A549 (cell line): ENCODE measurements at regions not wholly inside any gene's neighbourhood (a gene's known extent, or its start where the extent isn't known, plus 50 kb on each side); places are given as distances from the start of the nearest gene placed in this dataset.
A peak's percentile ranks its signal among the peaks of the same experiment; 100 is the strongest.

Experiments
- ATAC-seq, 2 experiments: fragments of 200-7000 bp in 1 of 2; fragments of >200 bp in 1 of 2; cut with Nextera tagmentation in 1 of 2; cut with Tn5 transposase in 1 of 2; 3 replicates each; pipeline versions ENCODE4 v1.8.0 to v1.9.1; 2018 to 2020; ENCODE audit warnings: mild to moderate bottlenecking in 1 of 2, moderate library complexity in 1 of 2
- CTCF ChIA-PET: fragments of 300-600 bp; sonication (Branson Sonifier 250); formaldehyde crosslinking; extraction: SDS; loops from one replicate; lab custom pipeline; 2021; ENCODE audit warnings: antibody characterized with exemption, inconsistent platforms; lab: Yijun Ruan, JAX
- POLR2A ChIA-PET: fragments of 350-600 bp; formaldehyde crosslinking; extraction: SDS; loops from one replicate; lab custom pipeline; 2021; ENCODE audit warnings: antibody characterized with exemption, inconsistent platforms; lab: Yijun Ruan, JAX
- DNase-seq, 2 experiments: peaks; one replicate each; pipeline versions ENCODE4 v3.0.0 to v3.0.0-alpha.2; 2011 to 2016; ENCODE audit warnings: low read depth in 1 of 2, low spot score in 1 of 2
- FAIRE-seq: peaks from 2 replicates; lab custom pipeline; 2011; peaks lifted over from hg19 to GRCh38; lab: Jason Lieb, UNC
- H3K27ac ChIP-seq, 2 experiments: fragments of >200 bp; sonication (Bioruptor Twin); formaldehyde crosslinking; 3 replicates each; pipeline ENCODE4 v1.5.1; 2016 to 2017
- H3K4me1 ChIP-seq: fragments of >200 bp; sonication (Bioruptor Twin); formaldehyde crosslinking; 3 replicates; pipeline ENCODE4 v1.6.1; 2016
- H3K4me2 ChIP-seq: fragments of >200 bp; sonication (Bioruptor Twin); formaldehyde crosslinking; 3 replicates; pipeline ENCODE4 v1.6.1; 2016
- H3K4me3 ChIP-seq: fragments of >200 bp; sonication (Bioruptor Twin); formaldehyde crosslinking; 3 replicates; pipeline ENCODE4 v1.5.1; 2016
- H3K9me3 ChIP-seq: fragments of >200 bp; sonication (Bioruptor Twin); formaldehyde crosslinking; 3 replicates; pipeline ENCODE4 v1.6.1; 2016
- CHD4 ChIP-seq: fragments of 200-600 bp; sonication (generic); IDR thresholded peaks from 2 replicates; pipeline ENCODE4 v1.6.1; 2016; ENCODE audit warnings: antibody characterized with exemption, mild to moderate bottlenecking, borderline replicate concordance
- EHF ChIP-seq: fragments of 250-450 bp; sonication (Bioruptor Pico); IDR thresholded peaks from 2 replicates; pipeline ENCODE4 v1.5.0; 2020; ENCODE audit warnings: mild to moderate bottlenecking
- EHMT2 ChIP-seq: fragments of 200-600 bp; sonication (generic); IDR thresholded peaks from 2 replicates; pipeline ENCODE4 v1.6.1; 2016; ENCODE audit warnings: antibody characterized with exemption, low read depth, mild to moderate bottlenecking, moderate library complexity
- EP300 ChIP-seq, 2 experiments: fragments of >200 bp; sonication (Bioruptor Twin); formaldehyde crosslinking; IDR thresholded peaks; 2 replicates in 1 of 2; 3 replicates in 1 of 2; pipeline ENCODE4 v1.6.1; 2016 to 2017
- FOSL2 ChIP-seq, 2 experiments: fragments of 450-650 bp in 1 of 2; fragments of >200 bp in 1 of 2; sonication (Bioruptor Twin) in 1 of 2; formaldehyde crosslinking; IDR thresholded peaks; 2 replicates each; pipeline versions ENCODE4 v1.5.0 to v1.6.1; 2016 to 2020; ENCODE audit warnings: mild to moderate bottlenecking in 1 of 2, moderate library complexity in 1 of 2
- FOXS1 ChIP-seq: fragments of 250-450 bp; sonication (Bioruptor Pico); IDR thresholded peaks from 2 replicates; pipeline ENCODE4 v1.5.0; 2020; ENCODE audit warnings: mild to moderate bottlenecking, moderate library complexity
- HOXB13 ChIP-seq: fragments of 250-450 bp; sonication (Bioruptor Pico); IDR thresholded peaks from 2 replicates; pipeline ENCODE4 v1.5.0; 2020; ENCODE audit warnings: low read depth, mild to moderate bottlenecking, moderate library complexity
- HOXB5 ChIP-seq: fragments of 250-450 bp; sonication (Bioruptor Pico); IDR thresholded peaks from 2 replicates; pipeline ENCODE4 v1.5.0; 2020; ENCODE audit warnings: mild to moderate bottlenecking, moderate library complexity
- KDM5A ChIP-seq: fragments of 200-600 bp; sonication (generic); IDR thresholded peaks from 2 replicates; pipeline ENCODE4 v1.6.1; 2016; ENCODE audit warnings: antibody characterized with exemption, mild to moderate bottlenecking
- MAFK ChIP-seq: fragments of 450-650 bp; IDR thresholded peaks from 2 replicates; pipeline ENCODE4 v1.6.1; 2014; ENCODE audit not compliant: partially characterized antibody
- MAZ ChIP-seq: fragments of 150-350 bp; IDR thresholded peaks from 2 replicates; pipeline ENCODE4 v1.6.1; 2014; ENCODE audit warnings: antibody characterized with exemption, low read depth, low read length, borderline replicate concordance
- MYC ChIP-seq: IDR thresholded peaks from 2 replicates; pipeline ENCODE4 v1.6.1; 2012; ENCODE audit warnings: mild to moderate bottlenecking, inconsistent platforms, low read length, improper control_type of control experiment, borderline replicate concordance
- NR3C1 ChIP-seq: fragments of >200 bp; sonication (Bioruptor Twin); formaldehyde crosslinking; IDR thresholded peaks from 3 replicates; pipeline ENCODE4 v1.6.1; 2017
- RAD21 ChIP-seq, 2 experiments: fragments of >200 bp in 1 of 2; sonication (Bioruptor Twin) in 1 of 2; formaldehyde crosslinking in 1 of 2; IDR thresholded peaks in 1 of 2; conservative IDR thresholded peaks in 1 of 2; 2 replicates in 1 of 2; 3 replicates in 1 of 2; pipeline ENCODE4 v1.6.1; 2012 to 2018; ENCODE audit warnings: inconsistent platforms in 1 of 2
- RNF2 ChIP-seq: fragments of 200-600 bp; sonication (generic); IDR thresholded peaks from 2 replicates; pipeline ENCODE4 v1.6.1; 2016; ENCODE audit warnings: low read depth, mild to moderate bottlenecking, antibody characterized with exemption, moderate library complexity, borderline replicate concordance
- SMC3 ChIP-seq: fragments of >200 bp; sonication (Bioruptor Twin); formaldehyde crosslinking; IDR thresholded peaks from 3 replicates; pipeline ENCODE4 v1.6.1; 2018; ENCODE audit warnings: inconsistent platforms
- TFCP2L1 ChIP-seq: fragments of 250-450 bp; sonication (Bioruptor Pico); IDR thresholded peaks from 2 replicates; pipeline ENCODE4 v1.5.0; 2021; ENCODE audit warnings: mild to moderate bottlenecking
- ZC3H11A ChIP-seq: fragments of 450-650 bp; IDR thresholded peaks from 2 replicates; pipeline ENCODE4 v1.6.1; 2014; ENCODE audit warnings: antibody characterized with exemption, mild to moderate bottlenecking
- ZNF302 ChIP-seq: fragments of 250-450 bp; sonication (Bioruptor Pico); IDR thresholded peaks from 2 replicates; pipeline ENCODE4 v1.9.0; 2021; ENCODE audit warnings: inconsistent platforms, mild to moderate bottlenecking, moderate library complexity
- WGBS: methylation state at CpG from one replicate; pipeline ENCODE4 v1.1.6; 2017; ENCODE audit errors: missing lambda C conversion rate; 5-methylcytosine and 5-hydroxymethylcytosine counted together
- TF ChIP-seq, protein P1 (sequence below): fragments of 250-450 bp; sonication (Bioruptor Pico); IDR thresholded peaks from 2 replicates; pipeline ENCODE4 v1.5.0; 2021; ENCODE audit warnings: mild to moderate bottlenecking, moderate library complexity, borderline replicate concordance

DNA sequence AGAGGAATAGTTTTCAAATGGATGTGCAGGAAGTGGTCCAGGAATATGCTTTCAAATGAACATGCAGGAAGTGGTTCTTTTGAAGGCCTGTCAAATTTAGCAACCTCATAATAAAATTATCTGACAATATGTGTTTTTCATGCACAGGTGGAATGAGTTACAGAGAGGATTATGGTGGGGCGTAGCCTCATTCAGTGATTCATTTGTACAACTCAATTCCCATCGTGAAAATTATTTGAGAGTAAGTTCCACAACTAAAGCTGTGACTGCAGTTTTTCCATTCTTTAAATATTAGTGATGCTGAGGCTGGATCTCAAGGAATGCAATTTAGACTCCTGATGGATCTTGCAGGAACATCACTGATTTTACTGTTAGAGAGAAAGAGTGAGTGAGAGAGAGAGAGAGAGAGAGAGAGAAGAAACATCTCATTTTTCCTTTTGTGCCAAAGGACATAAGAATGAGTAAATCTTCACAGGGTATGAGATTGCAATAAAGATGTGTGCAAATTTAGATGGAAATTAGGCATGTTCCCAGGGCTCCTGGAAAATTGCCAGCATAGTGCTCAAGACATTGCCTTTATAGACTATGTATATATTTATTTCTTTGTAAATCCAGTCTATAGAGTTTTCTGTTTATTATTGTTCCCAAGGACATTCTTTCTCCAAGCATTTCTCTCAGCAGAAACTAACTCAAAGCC is 394.9 kb upstream of the ZEB2 start:
- FAIRE-seq (no peak), ATAC-seq (no peak), DNase-seq (no peak)
- H3K4me2 ChIP-seq: no peak overlapping the region
- H3K9me3 ChIP-seq: peaks cover 11% of the 10 kb centered on the region; the same call in 1 of the 3 replicates
- WGBS: 48% methylated on average over 2 of the region's 2 CpGs
- H3K4me1 ChIP-seq: no peaks in the 10 kb centered on the region
- no peak overlapping the region for H3K4me3 ChIP-seq
- CTCF ChIA-PET: no interaction called here
- TF ChIP-seq TFCP2L1 (CRISPR knock-in tag) (no peak), NR3C1 (no peak), ZC3H11A (no peak), FOSL2 (IDR thresholded peaks at IDR 0.05) (no peak), FOSL2 (CRISPR knock-in tag; IDR thresholded peaks at IDR 0.05) (no peak), EP300 (IDR thresholded peaks at IDR 0.05) (no peak), CHD4 (no peak), KDM5A (no peak), HOXB5 (CRISPR knock-in tag) (no peak), RAD21 (conservative IDR thresholded peaks at IDR 0.05 in 1 of 2, IDR thresholded peaks at IDR 0.05 in 1 of 2) (no peak), HOXB13 (CRISPR knock-in tag) (no peak), FOXS1 (CRISPR knock-in tag) (no peak)
- TF ChIP-seq, protein P1, sequence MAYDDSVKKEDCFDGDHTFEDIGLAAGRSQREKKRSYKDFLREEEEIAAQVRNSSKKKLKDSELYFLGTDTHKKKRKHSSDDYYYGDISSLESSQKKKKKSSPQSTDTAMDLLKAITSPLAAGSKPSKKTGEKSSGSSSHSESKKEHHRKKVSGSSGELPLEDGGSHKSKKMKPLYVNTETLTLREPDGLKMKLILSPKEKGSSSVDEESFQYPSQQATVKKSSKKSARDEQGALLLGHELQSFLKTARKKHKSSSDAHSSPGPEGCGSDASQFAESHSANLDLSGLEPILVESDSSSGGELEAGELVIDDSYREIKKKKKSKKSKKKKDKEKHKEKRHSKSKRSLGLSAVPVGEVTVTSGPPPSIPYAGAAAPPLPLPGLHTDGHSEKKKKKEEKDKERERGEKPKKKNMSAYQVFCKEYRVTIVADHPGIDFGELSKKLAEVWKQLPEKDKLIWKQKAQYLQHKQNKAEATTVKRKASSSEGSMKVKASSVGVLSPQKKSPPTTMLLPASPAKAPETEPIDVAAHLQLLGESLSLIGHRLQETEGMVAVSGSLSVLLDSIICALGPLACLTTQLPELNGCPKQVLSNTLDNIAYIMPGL (CRISPR knock-in tag): no peak
- no peak overlapping the region for H3K27ac ChIP-seq
- POLR2A ChIA-PET: no interaction called here

DNA sequence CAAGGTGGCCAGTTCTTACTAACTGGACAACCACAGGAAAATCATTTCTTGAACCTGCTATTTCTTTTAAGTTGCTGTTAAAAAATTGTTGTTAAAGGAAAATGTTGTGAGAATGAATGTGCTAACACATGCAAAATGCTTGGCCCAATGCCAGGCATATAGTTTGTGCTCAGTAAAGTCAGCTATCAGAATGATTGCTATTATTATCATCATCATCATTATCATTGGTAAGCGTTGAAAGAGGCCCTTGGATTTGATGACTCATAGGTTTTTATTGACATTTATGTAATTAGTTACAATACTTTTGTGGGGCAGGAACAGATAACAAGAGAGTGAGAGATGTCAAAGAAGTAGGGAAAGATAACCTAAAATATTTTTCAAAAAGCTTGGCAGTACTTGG is 394.2 kb upstream of the ZEB2 start:
- Histone ChIP-seq H3K4me3 (no peak overlapping the region), H3K4me1 (no peaks in the 10 kb centered on the region), H3K9me3 (peaks cover 11% of the 10 kb centered on the region; the same call in 1 of the 3 replicates), H3K27ac (no peak overlapping the region), H3K4me2 (no peak overlapping the region)
- no peak for DNase-seq
- no peak for TF ChIP-seq MYC
- peak; percentile 52 for TF ChIP-seq MAFK
- no peak for TF ChIP-seq EHMT2
- TF ChIP-seq SMC3: no peak
- no peak for TF ChIP-seq ZNF302 (CRISPR knock-in tag)
- no peak for TF ChIP-seq MAZ
- TF ChIP-seq HOXB13 (CRISPR knock-in tag): no peak
- no peak for TF ChIP-seq FOSL2 (IDR thresholded peaks at IDR 0.05)
- TF ChIP-seq FOSL2 (CRISPR knock-in tag; IDR thresholded peaks at IDR 0.05): peak; percentile 67
- no peak for TF ChIP-seq EHF (CRISPR knock-in tag)
- no peak for TF ChIP-seq RNF2
- TF ChIP-seq, protein P1 (CRISPR knock-in tag): no peak
- ChIA-PET POLR2A (interaction anchor here (0.6 kb wide), 1 partner anchor 16 kb away, joined by 4 read pairs; no protein-coding TSS in a partner anchor), CTCF (interaction anchor here (1.0 kb wide), 1 partner anchor 101 kb away, joined by 3 read pairs; no protein-coding TSS in a partner anchor)
- 46% methylated on average over 1 of the region's 1 CpG for WGBS
- ATAC-seq: no peak
- no peak for FAIRE-seq
